ENCODE measurements at regions not wholly inside any gene's neighbourhood (a gene's known extent, or its start where the extent isn't known, plus 50 kb on each side); places are given as distances from the start of the nearest gene placed in this dataset.

- DNase-seq (ENCODE audit: low spot score) (no peak), ATAC-seq (ENCODE audit: low FRiP score) (peak; percentile 59)
- peak in 1 of 3 donors; percentile 19 for TF ChIP-seq CTCF (IDR thresholded peaks at IDR 0.05)
Observed at GRCh38 chr19:30227661-30228112, 144.5 kb upstream of the ZNF536 start.

- DNase-seq (ENCODE audit: low spot score) (no peak), ATAC-seq (ENCODE audit: low FRiP score) (no peak)
- no peak for TF ChIP-seq CTCF (IDR thresholded peaks at IDR 0.05)
Observed at GRCh38 chr19:30228113-30228834, 143.9 kb upstream of the ZNF536 start.

- no peak for DNase-seq (ENCODE audit: low spot score)
- TF ChIP-seq CTCF (IDR thresholded peaks at IDR 0.05): no peak
- ATAC-seq (ENCODE audit: low FRiP score): no peak
Observed at GRCh38 chr19:30228835-30229524, 143.2 kb upstream of the ZNF536 start.

- ATAC-seq (ENCODE audit: low FRiP score): no peak
- no peak for TF ChIP-seq CTCF (IDR thresholded peaks at IDR 0.05)
- DNase-seq (ENCODE audit: low spot score): no peak
Observed at GRCh38 chr19:30229525-30230174, 142.5 kb upstream of the ZNF536 start.

- DNase-seq (ENCODE audit: low spot score) (no peak), ATAC-seq (ENCODE audit: low FRiP score) (no peak)
- no peak for TF ChIP-seq CTCF (IDR thresholded peaks at IDR 0.05)
Observed at GRCh38 chr19:30231408-30232318, 140.5 kb upstream of the ZNF536 start.

- no peak for ATAC-seq (ENCODE audit: low FRiP score)
- DNase-seq (ENCODE audit: low spot score): no peak
- no peak for TF ChIP-seq CTCF (IDR thresholded peaks at IDR 0.05)
Observed at GRCh38 chr19:30233375-30233774, 138.8 kb upstream of the ZNF536 start.

Data from omental fat pad (tissue), 3 donors.